PC-9 (cell line): ENCODE measurements at regions not wholly inside any gene's neighbourhood (a gene's known extent, or its start where the extent isn't known, plus 50 kb on each side); places are given as distances from the start of the nearest gene placed in this dataset.

Experiments used
- CTCF ChIP-seq: fragments of 200-600 bp; sonication (generic); conservative IDR thresholded peaks from 2 replicates; pipeline ENCODE4 v1.6.1; 2017; ENCODE audit warnings: mixed run types, antibody characterized with exemption, mild to moderate bottlenecking, moderate library complexity
- EZH2 ChIP-seq: fragments of 200-600 bp; sonication (generic); IDR thresholded peaks from 2 replicates; pipeline ENCODE4 v1.8.0; 2017; ENCODE audit warnings: antibody characterized with exemption, low read depth

- TF ChIP-seq CTCF (no peak), EZH2 (no peak)
Measured at GRCh38 chr13:55234311-55234710, 1906.4 kb upstream of the PRR20A start.
